ENCODE measurements at regions not wholly inside any gene's neighbourhood (a gene's known extent, or its start where the extent isn't known, plus 50 kb on each side); places are given as distances from the start of the nearest gene placed in this dataset.

DNA sequence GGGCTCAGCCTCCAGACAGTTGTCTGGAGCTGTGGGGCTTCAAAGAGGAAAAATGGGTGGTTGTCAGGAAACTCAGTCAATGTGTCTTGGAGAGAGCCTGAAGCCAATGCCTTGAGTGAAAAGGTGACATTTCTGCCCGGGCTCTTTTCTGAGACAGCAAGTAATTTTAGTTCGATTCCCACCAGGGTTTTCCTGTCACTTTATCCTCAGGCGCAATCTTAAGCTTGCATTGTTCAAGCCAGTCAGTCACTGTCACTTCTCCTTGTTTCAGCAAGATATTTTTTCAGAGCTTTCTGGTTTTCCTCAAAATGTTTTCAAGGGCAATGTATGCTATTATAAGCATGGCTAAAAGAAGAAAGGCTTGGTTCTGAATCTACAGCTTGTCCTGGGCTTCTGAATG, 404.7 kb upstream of the SEL1L start:
- no peak for TF ChIP-seq POLR2A (IDR thresholded peaks at IDR 0.05)
- TF ChIP-seq, protein P1, sequence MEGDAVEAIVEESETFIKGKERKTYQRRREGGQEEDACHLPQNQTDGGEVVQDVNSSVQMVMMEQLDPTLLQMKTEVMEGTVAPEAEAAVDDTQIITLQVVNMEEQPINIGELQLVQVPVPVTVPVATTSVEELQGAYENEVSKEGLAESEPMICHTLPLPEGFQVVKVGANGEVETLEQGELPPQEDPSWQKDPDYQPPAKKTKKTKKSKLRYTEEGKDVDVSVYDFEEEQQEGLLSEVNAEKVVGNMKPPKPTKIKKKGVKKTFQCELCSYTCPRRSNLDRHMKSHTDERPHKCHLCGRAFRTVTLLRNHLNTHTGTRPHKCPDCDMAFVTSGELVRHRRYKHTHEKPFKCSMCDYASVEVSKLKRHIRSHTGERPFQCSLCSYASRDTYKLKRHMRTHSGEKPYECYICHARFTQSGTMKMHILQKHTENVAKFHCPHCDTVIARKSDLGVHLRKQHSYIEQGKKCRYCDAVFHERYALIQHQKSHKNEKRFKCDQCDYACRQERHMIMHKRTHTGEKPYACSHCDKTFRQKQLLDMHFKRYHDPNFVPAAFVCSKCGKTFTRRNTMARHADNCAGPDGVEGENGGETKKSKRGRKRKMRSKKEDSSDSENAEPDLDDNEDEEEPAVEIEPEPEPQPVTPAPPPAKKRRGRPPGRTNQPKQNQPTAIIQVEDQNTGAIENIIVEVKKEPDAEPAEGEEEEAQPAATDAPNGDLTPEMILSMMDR (IDR thresholded peaks at IDR 0.05) = no peak
